Liver (tissue), 8 donors: ENCODE measurements at regions not wholly inside any gene's neighbourhood (a gene's known extent, or its start where the extent isn't known, plus 50 kb on each side); places are given as distances from the start of the nearest gene placed in this dataset.

Experiments used
- DNase-seq: peaks from one replicate; pipeline ENCODE4 v3.0.0-alpha.2; 2017; ENCODE audit warnings: low spot score
- H3K27ac ChIP-seq, 2 donors: one replicate each; pipeline ENCODE4 v1.7.0; 2013; ENCODE audit warnings: inconsistent platforms in 2 of 2, low read length in 2 of 2, control low read depth in 1 of 2, low read depth in 1 of 2, mild to moderate bottlenecking in 1 of 2
- H3K27me3 ChIP-seq, 4 donors: one replicate each; pipeline versions ENCODE4 v1.6.1 to v1.7.0; 2013; ENCODE audit warnings: low read length in 3 of 4, inconsistent platforms in 1 of 4, mild to moderate bottlenecking in 1 of 4, moderate library complexity in 1 of 4; ENCODE audit not compliant: control insufficient read depth in 4 of 4, insufficient read depth in 4 of 4
- H3K36me3 ChIP-seq, 4 donors: one replicate each; pipeline versions ENCODE4 v1.6.1 to v1.7.0; 2013; ENCODE audit warnings: low read length in 3 of 4, mild to moderate bottlenecking in 3 of 4, low read depth in 1 of 4, moderate library complexity in 1 of 4; ENCODE audit not compliant: control insufficient read depth in 4 of 4, insufficient read depth in 3 of 4
- H3K4me1 ChIP-seq, 4 donors: one replicate each; pipeline versions ENCODE4 v1.6.1 to v1.7.0; 2013; ENCODE audit warnings: low read length in 3 of 4, mild to moderate bottlenecking in 3 of 4, moderate library complexity in 1 of 4; ENCODE audit not compliant: control insufficient read depth in 4 of 4, insufficient read depth in 4 of 4
- H3K4me3 ChIP-seq, 3 donors: one replicate each; pipeline versions ENCODE4 v1.6.1 to v1.7.0; 2013; ENCODE audit warnings: low read length in 3 of 3, control low read depth in 1 of 3, low read depth in 1 of 3, mild to moderate bottlenecking in 1 of 3
- H3K9ac ChIP-seq, 2 donors: one replicate each; pipeline ENCODE4 v1.7.0; 2013; ENCODE audit warnings: low read length in 2 of 2, mild to moderate bottlenecking in 2 of 2, moderate library complexity in 2 of 2, control low read depth in 1 of 2, low read depth in 1 of 2
- H3K9me3 ChIP-seq, 4 donors: one replicate each; pipeline versions ENCODE4 v1.6.1 to v1.7.0; 2013; ENCODE audit warnings: low read length in 3 of 4; ENCODE audit not compliant: control insufficient read depth in 4 of 4
- CTCF ChIP-seq: fragments of 150-350 bp; IDR thresholded peaks from 2 replicates; pipeline ENCODE4 v1.5.1; 2017; ENCODE audit warnings: improper control_type of control experiment, low read depth, low read length; ENCODE audit not compliant: missing input control
- EGR1 ChIP-seq, 2 donors: IDR thresholded peaks; 2 replicates each; pipeline ENCODE4 v1.6.1; 2016 to 2018; ENCODE audit warnings: antibody characterized with exemption in 2 of 2, low read depth in 2 of 2
- FOXA1 ChIP-seq: IDR thresholded peaks from 2 replicates; pipeline ENCODE4 v1.6.1; 2016; ENCODE audit warnings: antibody characterized with exemption
- GABPA ChIP-seq, 2 donors: IDR thresholded peaks in 1 of 2; conservative IDR thresholded peaks in 1 of 2; 2 replicates each; pipeline ENCODE4 v1.6.1; 2016; ENCODE audit warnings: antibody characterized with exemption in 2 of 2, mild to moderate bottlenecking in 1 of 2, moderate library complexity in 1 of 2
- HNF4G ChIP-seq: IDR thresholded peaks from 2 replicates; pipeline ENCODE4 v1.6.1; 2016; ENCODE audit warnings: antibody characterized with exemption
- JUND ChIP-seq, 2 donors: IDR thresholded peaks; 2 replicates each; pipeline ENCODE4 v1.6.1; 2016; ENCODE audit warnings: antibody characterized with exemption in 2 of 2
- REST ChIP-seq: IDR thresholded peaks from 2 replicates; pipeline ENCODE4 v1.6.1; 2016; ENCODE audit warnings: antibody characterized with exemption, mild to moderate bottlenecking
- SP1 ChIP-seq: IDR thresholded peaks from 2 replicates; pipeline ENCODE4 v1.6.1; 2018; ENCODE audit warnings: antibody characterized with exemption, mild to moderate bottlenecking
- TAF1 ChIP-seq: conservative IDR thresholded peaks from 2 replicates; pipeline ENCODE4 v1.6.1; 2016; ENCODE audit warnings: antibody characterized with exemption, mild to moderate bottlenecking
- YY1 ChIP-seq: IDR thresholded peaks from 2 replicates; pipeline ENCODE4 v1.6.1; 2016; ENCODE audit warnings: antibody characterized with exemption, mild to moderate bottlenecking
- ZBTB33 ChIP-seq: IDR thresholded peaks from 2 replicates; pipeline ENCODE4 v1.6.1; 2016; ENCODE audit warnings: antibody characterized with exemption
- WGBS: extraction: QIAGEN DNeasy Blood & Tissue Kit; methylation state at CpG from one replicate; pipeline ENCODE4 v1.1.7; 2013; 5-methylcytosine and 5-hydroxymethylcytosine counted together
- donor health status: healthy.
- donor health status: healthy.
- donor health status: healthy.
- donor health status: healthy.
- donor health status: healthy.

- Histone ChIP-seq H3K27ac (no peak overlapping the region), H3K9me3 (no peaks in the 10 kb centered on the region), H3K4me1 (no peaks in the 10 kb centered on the region), H3K4me3 (no peak overlapping the region), H3K27me3 (peaks cover 0 to 3% (median 1%) of the 10 kb centered on the region in 4 donors), H3K36me3 (no peaks in the 10 kb centered on the region), H3K9ac (no peak overlapping the region)
- no peak for DNase-seq
- TF ChIP-seq YY1 = no peak
- no peak for TF ChIP-seq ZBTB33
- 86% methylated on average over 17 of the region's 17 CpGs for WGBS
Observed at GRCh38 chr5:1706021-1706420, 93.6 kb downstream of the MRPL36 start.

- Histone ChIP-seq H3K9ac (no peak overlapping the region), H3K36me3 (no peaks in the 10 kb centered on the region), H3K9me3 (no peaks in the 10 kb centered on the region), H3K4me1 (no peaks in the 10 kb centered on the region), H3K27me3 (peaks cover 0 to 3% (median 1%) of the 10 kb centered on the region in 4 donors), H3K4me3 (no peak overlapping the region), H3K27ac (no peak overlapping the region)
- DNase-seq = no peak
- TF ChIP-seq CTCF = no peak
- TF ChIP-seq HNF4G = no peak
- TF ChIP-seq GABPA (IDR thresholded peaks at IDR 0.05 in 1 of 2, conservative IDR thresholded peaks at IDR 0.05 in 1 of 2) = no peak
- no peak for TF ChIP-seq EGR1 (IDR thresholded peaks at IDR 0.05; ENCODE audit: low read depth in 2 of 2)
- no peak for TF ChIP-seq JUND (IDR thresholded peaks at IDR 0.05)
- no peak for TF ChIP-seq SP1
- no peak for TF ChIP-seq REST
- 75% methylated on average over 7 of the region's 7 CpGs for WGBS
Observed at GRCh38 chr5:1704676-1705075, 95.0 kb downstream of the MRPL36 start.

GRCh38 chr5:1704266-1704665 lies 95.4 kb downstream of the MRPL36 start:
- Histone ChIP-seq H3K27ac (no peak overlapping the region), H3K27me3 (peaks cover 0 to 3% (median 1%) of the 10 kb centered on the region in 4 donors), H3K4me1 (no peaks in the 10 kb centered on the region), H3K9me3 (no peaks in the 10 kb centered on the region), H3K9ac (no peak overlapping the region), H3K4me3 (no peak overlapping the region), H3K36me3 (no peaks in the 10 kb centered on the region)
- no peak for TF ChIP-seq TAF1
- no peak for TF ChIP-seq ZBTB33
- no peak for TF ChIP-seq FOXA1
- no peak for TF ChIP-seq EGR1 (IDR thresholded peaks at IDR 0.05; ENCODE audit: low read depth in 2 of 2)
- 87% methylated on average over 13 of the region's 13 CpGs for WGBS
- DNase-seq = no peak
